ENCODE measurements at regions not wholly inside any gene's neighbourhood (a gene's known extent, or its start where the extent isn't known, plus 50 kb on each side); places are given as distances from the start of the nearest gene placed in this dataset.
A peak's percentile ranks its signal among the peaks of the same experiment; 100 is the strongest.

DNA sequence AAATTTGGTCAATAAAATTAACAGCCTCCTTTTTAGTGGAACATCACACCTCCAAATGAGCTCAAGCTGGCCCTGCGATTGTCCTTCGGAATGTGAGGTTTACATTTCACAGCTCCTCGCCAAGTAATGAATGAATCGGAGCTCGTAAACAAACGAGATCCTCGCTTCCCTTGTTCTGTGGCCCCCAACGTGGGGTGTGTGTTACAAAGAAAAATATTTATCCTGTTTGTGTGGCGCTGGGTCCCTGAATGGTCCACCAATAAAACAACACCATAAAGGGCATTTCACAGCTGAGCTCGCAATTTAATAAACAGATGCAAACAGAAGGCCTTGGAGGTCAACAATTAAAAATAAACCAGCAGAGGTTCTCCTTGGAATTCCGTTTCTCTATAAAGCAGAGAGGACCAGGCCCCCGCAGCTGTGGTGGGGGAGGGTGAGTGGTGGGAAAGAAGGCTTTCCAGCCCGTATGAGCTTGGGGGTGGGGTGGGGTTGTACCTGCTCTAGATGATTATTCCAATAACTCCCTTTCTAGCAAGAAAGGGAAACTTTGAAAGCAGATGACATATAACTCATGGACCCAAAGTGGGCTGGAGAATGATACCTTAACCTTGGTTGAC lies 393.9 kb upstream of the SALL1 start:
- H3K4me3 ChIP-seq (replicated peaks; ENCODE audit: low read depth, low read length), result no peak overlapping the region

DNA sequence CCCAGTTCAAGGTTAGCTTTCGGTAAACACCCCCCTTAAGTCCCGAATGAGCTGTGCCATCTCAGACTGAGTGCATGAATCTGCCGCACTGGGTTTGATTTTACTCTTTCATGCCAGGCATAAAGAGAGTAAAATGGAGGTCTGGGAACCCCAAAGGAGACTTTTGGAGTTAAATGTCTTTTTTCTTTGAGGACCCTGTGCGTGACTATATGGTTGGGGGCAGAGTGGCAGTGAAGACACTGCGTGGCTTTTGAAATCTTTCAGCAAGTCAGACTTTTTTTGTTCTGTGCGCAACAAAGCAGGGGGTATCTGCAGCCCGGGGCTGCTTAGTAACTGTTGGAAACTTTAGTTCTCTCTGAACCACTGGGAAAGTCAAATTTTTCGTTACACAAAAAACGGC lies 392.9 kb upstream of the SALL1 start:
- TF ChIP-seq, protein P1, sequence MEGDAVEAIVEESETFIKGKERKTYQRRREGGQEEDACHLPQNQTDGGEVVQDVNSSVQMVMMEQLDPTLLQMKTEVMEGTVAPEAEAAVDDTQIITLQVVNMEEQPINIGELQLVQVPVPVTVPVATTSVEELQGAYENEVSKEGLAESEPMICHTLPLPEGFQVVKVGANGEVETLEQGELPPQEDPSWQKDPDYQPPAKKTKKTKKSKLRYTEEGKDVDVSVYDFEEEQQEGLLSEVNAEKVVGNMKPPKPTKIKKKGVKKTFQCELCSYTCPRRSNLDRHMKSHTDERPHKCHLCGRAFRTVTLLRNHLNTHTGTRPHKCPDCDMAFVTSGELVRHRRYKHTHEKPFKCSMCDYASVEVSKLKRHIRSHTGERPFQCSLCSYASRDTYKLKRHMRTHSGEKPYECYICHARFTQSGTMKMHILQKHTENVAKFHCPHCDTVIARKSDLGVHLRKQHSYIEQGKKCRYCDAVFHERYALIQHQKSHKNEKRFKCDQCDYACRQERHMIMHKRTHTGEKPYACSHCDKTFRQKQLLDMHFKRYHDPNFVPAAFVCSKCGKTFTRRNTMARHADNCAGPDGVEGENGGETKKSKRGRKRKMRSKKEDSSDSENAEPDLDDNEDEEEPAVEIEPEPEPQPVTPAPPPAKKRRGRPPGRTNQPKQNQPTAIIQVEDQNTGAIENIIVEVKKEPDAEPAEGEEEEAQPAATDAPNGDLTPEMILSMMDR (IDR thresholded peaks at IDR 0.05; ENCODE audit: low read depth, low read length, missing control alignments), result no peak
- H3K4me3 ChIP-seq (replicated peaks; ENCODE audit: low read depth, low read length), result no peak overlapping the region
- no peak for DNase-seq (ENCODE audit: extremely low read depth, low read depth)

More for the DNA sequence above, 393.9 kb upstream of the SALL1 start:
- TF ChIP-seq, protein P1 (IDR thresholded peaks at IDR 0.05; ENCODE audit: low read depth, low read length, missing control alignments), result no peak
- DNase-seq (ENCODE audit: extremely low read depth, low read depth), result no peak

DNA sequence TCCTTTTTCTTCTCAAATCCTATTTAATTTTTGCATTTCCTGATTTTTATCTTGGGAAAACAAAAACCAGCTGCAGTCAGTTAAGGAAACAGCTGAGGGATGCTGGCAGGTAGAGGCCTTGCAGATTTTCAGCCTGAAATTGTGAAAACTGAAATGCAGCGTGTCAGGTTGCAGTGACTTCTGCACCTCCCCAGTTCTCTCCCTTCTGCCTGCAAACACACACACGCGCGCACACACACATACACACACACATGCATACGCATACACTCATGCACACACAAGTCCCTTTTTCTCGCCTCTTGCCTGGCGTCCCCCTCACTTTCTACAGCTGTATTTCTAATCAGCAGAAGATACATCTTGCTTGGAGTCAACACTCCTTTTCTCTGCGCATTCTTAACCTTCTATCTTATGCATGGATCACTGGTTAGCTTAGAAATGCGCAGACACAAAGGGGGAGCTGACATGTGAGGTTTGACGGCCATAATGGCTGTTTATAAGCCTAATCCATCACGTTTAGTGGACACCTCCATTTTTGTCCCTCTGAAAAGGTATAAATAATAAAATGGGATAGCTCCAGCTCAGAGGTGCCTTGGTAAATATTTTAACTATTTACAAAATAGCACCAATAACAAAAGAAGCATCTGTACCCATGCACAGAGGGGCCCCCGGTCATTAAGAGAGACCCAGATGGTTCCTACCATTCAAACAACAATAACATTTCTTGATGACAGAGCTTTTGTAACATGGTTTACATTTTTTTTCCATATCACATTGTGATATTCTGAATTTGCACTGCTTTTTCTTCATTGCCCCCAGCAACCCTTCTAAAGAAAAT lies 392.1 kb upstream of the SALL1 start:
- DNase-seq (ENCODE audit: extremely low read depth, low read depth), result no peak
- TF ChIP-seq, protein P1 (IDR thresholded peaks at IDR 0.05; ENCODE audit: low read depth, low read length, missing control alignments), result no peak
- H3K4me3 ChIP-seq (replicated peaks; ENCODE audit: low read depth, low read length), result no peak overlapping the region

DNA sequence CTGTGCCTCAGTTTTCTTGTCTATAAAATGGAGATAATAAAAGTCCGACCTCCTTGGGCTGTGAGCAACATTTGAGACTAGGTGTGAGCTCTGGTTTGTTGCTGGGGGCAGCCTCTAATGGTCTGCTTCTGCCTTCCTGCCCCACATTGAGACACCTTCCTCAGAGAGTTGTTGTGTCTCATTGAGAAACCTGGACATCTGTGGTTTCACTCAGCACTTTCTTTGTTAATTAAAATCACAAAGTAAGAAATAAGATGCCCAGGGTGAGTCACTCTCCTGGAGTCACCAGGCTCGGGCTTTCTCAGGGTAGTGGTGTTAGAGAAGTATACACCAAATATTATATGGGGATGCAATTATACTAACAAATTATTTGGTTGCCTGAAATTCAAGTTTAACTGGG lies 389.2 kb upstream of the SALL1 start:
- H3K4me3 ChIP-seq (replicated peaks; ENCODE audit: low read depth, low read length), result no peak overlapping the region
- DNase-seq (ENCODE audit: extremely low read depth, low read depth), result no peak
- TF ChIP-seq, protein P1 (IDR thresholded peaks at IDR 0.05; ENCODE audit: low read depth, low read length, missing control alignments), result no peak

DNA sequence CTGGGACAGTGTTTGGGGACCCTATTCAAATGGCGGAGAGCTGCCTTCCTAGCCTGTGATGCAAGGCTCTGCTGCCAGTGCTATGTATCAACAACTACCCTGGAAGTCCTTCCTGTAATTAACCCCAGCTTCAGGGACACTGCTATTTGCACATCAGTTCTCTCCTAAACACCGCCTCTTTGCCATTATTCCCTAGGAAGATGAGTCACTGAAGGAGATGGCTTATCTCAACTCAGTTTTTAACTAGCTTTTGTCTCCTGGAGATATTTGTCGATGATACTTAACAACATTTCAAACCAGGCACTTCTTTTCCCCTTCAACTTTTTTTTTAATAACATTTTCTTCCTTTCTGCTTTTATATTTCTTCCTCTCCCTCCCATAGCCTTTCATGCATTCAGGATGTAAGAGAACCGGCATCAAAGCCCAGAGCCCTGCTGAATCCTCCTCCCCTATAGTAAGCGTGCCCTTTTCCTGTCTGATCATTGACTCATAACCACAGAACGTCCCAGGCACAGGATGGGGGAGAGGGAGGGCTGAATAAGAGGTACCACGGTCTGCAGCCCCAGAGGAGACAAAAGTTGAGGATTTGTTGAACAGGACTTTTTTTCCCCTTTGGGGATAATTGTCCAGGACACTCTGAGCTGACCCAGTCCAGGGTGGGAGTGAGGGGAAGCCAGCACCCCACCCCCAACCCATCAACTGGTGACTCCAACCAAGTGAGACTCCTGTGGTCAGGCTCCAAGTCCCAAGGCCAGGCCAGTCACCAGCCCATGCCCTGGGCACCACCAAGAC lies 387.8 kb upstream of the SALL1 start:
- TF ChIP-seq, protein P1 (IDR thresholded peaks at IDR 0.05; ENCODE audit: low read depth, low read length, missing control alignments), result no peak
- peak; percentile 86 for DNase-seq (ENCODE audit: extremely low read depth, low read depth)
- no peak overlapping the region for H3K4me3 ChIP-seq (replicated peaks; ENCODE audit: low read depth, low read length)

DNA sequence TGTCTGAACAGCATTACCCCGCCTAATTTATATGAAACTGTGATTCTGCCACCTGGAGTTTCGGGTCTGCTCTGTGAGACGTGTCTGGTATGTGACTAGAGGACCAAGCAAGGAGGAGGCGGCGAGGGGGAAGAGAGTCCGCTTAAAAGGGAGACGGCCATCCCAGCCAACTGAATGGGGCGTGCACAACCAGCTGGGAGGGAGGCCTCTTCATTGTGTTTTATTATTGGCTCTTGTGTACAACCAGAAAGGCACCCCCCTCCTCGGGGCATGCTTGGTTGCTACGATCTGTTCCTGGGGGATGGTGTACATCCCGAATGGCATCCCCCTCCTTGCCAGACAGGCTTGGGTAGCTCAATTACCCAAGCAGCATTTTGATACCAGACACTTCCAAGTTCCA lies 384.5 kb upstream of the SALL1 start:
- no peak for DNase-seq (ENCODE audit: extremely low read depth, low read depth)
- no peak overlapping the region for H3K4me3 ChIP-seq (replicated peaks; ENCODE audit: low read depth, low read length)
- TF ChIP-seq, protein P1 (IDR thresholded peaks at IDR 0.05; ENCODE audit: low read depth, low read length, missing control alignments), result no peak

Measured in HFF-Myc (cell line).